Caco-2 (cell line): ENCODE measurements at regions not wholly inside any gene's neighbourhood (a gene's known extent, or its start where the extent isn't known, plus 50 kb on each side); places are given as distances from the start of the nearest gene placed in this dataset.

ENCODE experiments used
- BruUV-seq: library from RNA; stranded (reverse); fragments of 400-500 nt; replicated peaks from 2 replicates; lab custom pipeline; 2021; lab: Mats Ljungman, UMichigan
- CTCF ChIA-PET: fragments of 300-600 bp; sonication (Branson Sonifier 250); formaldehyde crosslinking; loops from one replicate; lab custom pipeline; 2022; ENCODE audit warnings: antibody characterized with exemption; lab: Charles Lee
- POLR2A ChIA-PET: fragments of 300-600 bp; sonication (Branson Sonifier 250); formaldehyde crosslinking; loops from one replicate; lab custom pipeline; 2022; ENCODE audit warnings: antibody characterized with exemption; lab: Charles Lee
- DNase-seq, 2 experiments: peaks; one replicate each; pipeline versions ENCODE4 v3.0.0 to v3.0.0-alpha.2; 2020 to 2022
- H3K27me3 ChIP-seq: replicated peaks from 2 replicates; pipeline ENCODE4 v1.6.0; 2011; ENCODE audit warnings: low read length; ENCODE audit not compliant: control insufficient read depth, insufficient read depth
- H3K36me3 ChIP-seq: 2 replicates; pipeline ENCODE4 v1.5.1; 2011; ENCODE audit warnings: low read length; ENCODE audit not compliant: control insufficient read depth, insufficient read depth
- H3K4me1 ChIP-seq: fragments of 250-450 bp; sonication (Bioruptor Pico); 2 replicates; pipeline ENCODE4 v1.5.1; 2020; ENCODE audit warnings: mild to moderate bottlenecking
- H3K4me3 ChIP-seq: 2 replicates; pipeline ENCODE4 v1.5.1; 2011; ENCODE audit warnings: low read depth, mild to moderate bottlenecking, control low read depth, low read length
- H3K9me3 ChIP-seq: fragments of 250-450 bp; sonication (Bioruptor Pico); 2 replicates; pipeline ENCODE4 v1.5.1; 2020; ENCODE audit warnings: mild to moderate bottlenecking, moderate library complexity
- H3K27ac Mint-ChIP-seq: one replicate; pipeline ENCODE4 v1.8.0; 2022; ENCODE audit warnings: mixed read lengths; ENCODE audit not compliant: unreplicated experiment
- H3K27me3 Mint-ChIP-seq: one replicate; pipeline ENCODE4 v1.8.0; 2022; ENCODE audit warnings: mixed read lengths; ENCODE audit not compliant: insufficient read depth, unreplicated experiment
- H3K36me3 Mint-ChIP-seq: one replicate; pipeline ENCODE4 v1.8.0; 2022; ENCODE audit warnings: mild to moderate bottlenecking, mixed read lengths; ENCODE audit not compliant: insufficient read depth, unreplicated experiment
- H3K4me1 Mint-ChIP-seq: one replicate; pipeline ENCODE4 v1.8.0; 2022; ENCODE audit warnings: low read depth, mixed read lengths; ENCODE audit not compliant: unreplicated experiment
- H3K4me3 Mint-ChIP-seq: one replicate; pipeline ENCODE4 v1.8.0; 2022; ENCODE audit warnings: mild to moderate bottlenecking, moderate library complexity, mixed read lengths; ENCODE audit not compliant: unreplicated experiment
- H3K9me3 Mint-ChIP-seq: one replicate; pipeline ENCODE4 v1.8.0; 2022; ENCODE audit warnings: mixed read lengths; ENCODE audit not compliant: unreplicated experiment
- intact Hi-C: fragments of 100-400 bp; cut with micrococcal nuclease; formaldehyde crosslinking; loops from one replicate; pipeline ENCODE4 v1.10.0; 2022; ENCODE audit not compliant: unreplicated experiment
- TF ChIP-seq, protein P1 (sequence below), 2 experiments: fragments of 200-600 bp in 1 of 2; IDR thresholded peaks; 1 replicate in 1 of 2; 2 replicates in 1 of 2; pipeline versions ENCODE4 v1.5.1 to v1.8.0; 2011 to 2022; ENCODE audit warnings: antibody characterized with exemption in 1 of 2, control low read depth in 1 of 2, inconsistent platforms in 1 of 2, low read depth in 1 of 2, low read length in 1 of 2, mild to moderate bottlenecking in 1 of 2, moderate library complexity in 1 of 2; ENCODE audit not compliant: insufficient read depth in 1 of 2, severe bottlenecking in 1 of 2, unreplicated experiment in 1 of 2

DNA sequence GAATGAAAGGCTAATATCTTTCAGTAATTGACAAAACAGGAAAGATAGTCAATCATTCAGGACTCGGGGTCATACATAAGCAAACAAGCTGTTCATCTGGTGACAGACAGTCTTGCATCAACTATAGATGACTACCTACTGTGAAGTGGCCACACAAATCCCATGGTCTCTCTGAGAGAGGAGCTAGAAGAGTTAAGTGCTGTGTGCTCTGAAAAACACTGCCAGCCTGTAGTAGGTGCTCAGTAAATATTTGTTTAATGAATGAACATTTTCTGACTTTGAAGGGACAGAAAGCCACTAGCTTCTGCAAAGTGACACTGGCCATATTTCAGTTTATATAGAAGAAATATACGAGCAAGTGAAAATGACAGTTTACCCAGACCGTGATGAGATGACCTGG, 184.0 kb upstream of the CHAC2 start:
- POLR2A ChIA-PET: no interaction called here
- H3K27me3 Mint-ChIP-seq: no peaks in the 10 kb centered on the region
- no peak overlapping the region for H3K4me3 Mint-ChIP-seq
- Histone ChIP-seq H3K4me1 (0 out of 2 replicates have a peak, but pooled peaks cover 4% of the 10 kb centered on the region), H3K36me3 (no peaks in the 10 kb centered on the region), H3K27me3 (no peaks in the 10 kb centered on the region), H3K4me3 (no peak overlapping the region), H3K9me3 (no peaks in the 10 kb centered on the region)
- H3K4me1 Mint-ChIP-seq: peaks cover 8% of the 10 kb centered on the region
- no peak overlapping the region for H3K27ac Mint-ChIP-seq
- no peaks in the 10 kb centered on the region for H3K36me3 Mint-ChIP-seq
- TF ChIP-seq, protein P1, sequence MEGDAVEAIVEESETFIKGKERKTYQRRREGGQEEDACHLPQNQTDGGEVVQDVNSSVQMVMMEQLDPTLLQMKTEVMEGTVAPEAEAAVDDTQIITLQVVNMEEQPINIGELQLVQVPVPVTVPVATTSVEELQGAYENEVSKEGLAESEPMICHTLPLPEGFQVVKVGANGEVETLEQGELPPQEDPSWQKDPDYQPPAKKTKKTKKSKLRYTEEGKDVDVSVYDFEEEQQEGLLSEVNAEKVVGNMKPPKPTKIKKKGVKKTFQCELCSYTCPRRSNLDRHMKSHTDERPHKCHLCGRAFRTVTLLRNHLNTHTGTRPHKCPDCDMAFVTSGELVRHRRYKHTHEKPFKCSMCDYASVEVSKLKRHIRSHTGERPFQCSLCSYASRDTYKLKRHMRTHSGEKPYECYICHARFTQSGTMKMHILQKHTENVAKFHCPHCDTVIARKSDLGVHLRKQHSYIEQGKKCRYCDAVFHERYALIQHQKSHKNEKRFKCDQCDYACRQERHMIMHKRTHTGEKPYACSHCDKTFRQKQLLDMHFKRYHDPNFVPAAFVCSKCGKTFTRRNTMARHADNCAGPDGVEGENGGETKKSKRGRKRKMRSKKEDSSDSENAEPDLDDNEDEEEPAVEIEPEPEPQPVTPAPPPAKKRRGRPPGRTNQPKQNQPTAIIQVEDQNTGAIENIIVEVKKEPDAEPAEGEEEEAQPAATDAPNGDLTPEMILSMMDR (IDR thresholded peaks at IDR 0.05; ENCODE audit: insufficient read depth in 1 of 2, low read depth in 1 of 2, low read length in 1 of 2, severe bottlenecking in 1 of 2, unreplicated experiment in 1 of 2): no peak
- no peaks in the 10 kb centered on the region for H3K9me3 Mint-ChIP-seq
- no peak for DNase-seq
- CTCF ChIA-PET: no interaction called here
- BruUV-seq: no TSS peak
- intact Hi-C loops: no loop called here

DNA sequence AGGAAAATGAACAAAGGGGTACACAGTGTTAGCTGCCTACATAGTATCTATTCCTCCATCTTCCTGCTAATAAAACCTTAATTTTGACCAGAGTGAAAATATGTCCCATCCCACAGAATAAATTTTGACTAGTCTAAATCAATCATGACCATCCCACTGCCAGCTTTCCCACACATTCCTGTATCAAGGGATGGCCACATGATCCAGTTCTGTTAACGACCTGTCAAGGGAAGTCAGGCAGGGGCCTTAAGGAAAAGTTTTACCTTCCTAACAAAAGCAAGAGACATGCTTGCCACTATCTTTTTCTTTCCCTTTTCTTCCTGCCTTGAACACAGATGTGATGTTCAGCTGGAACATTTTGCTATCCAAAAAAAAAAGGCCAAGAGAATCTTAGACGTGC, 185.0 kb upstream of the CHAC2 start:
- no peak overlapping the region for H3K4me3 ChIP-seq
- no peaks in the 10 kb centered on the region for H3K36me3 ChIP-seq
- POLR2A ChIA-PET: no interaction called here
- H3K4me3 Mint-ChIP-seq: no peak overlapping the region
- H3K4me1 Mint-ChIP-seq: peaks cover 8% of the 10 kb centered on the region
- no peak for DNase-seq
- CTCF ChIA-PET: no interaction called here
- no peaks in the 10 kb centered on the region for H3K9me3 Mint-ChIP-seq
- no peaks in the 10 kb centered on the region for H3K27me3 Mint-ChIP-seq
- H3K4me1 ChIP-seq: 0 out of 2 replicates have a peak, but pooled peaks cover 4% of the 10 kb centered on the region
- H3K36me3 Mint-ChIP-seq: no peaks in the 10 kb centered on the region
- TF ChIP-seq, protein P1 (IDR thresholded peaks at IDR 0.05; ENCODE audit: insufficient read depth in 1 of 2, low read depth in 1 of 2, low read length in 1 of 2, severe bottlenecking in 1 of 2, unreplicated experiment in 1 of 2): no peak
- H3K27me3 ChIP-seq: no peaks in the 10 kb centered on the region
- H3K9me3 ChIP-seq: no peaks in the 10 kb centered on the region
- no TSS peak for BruUV-seq
- intact Hi-C loops: no loop called here
- no peak overlapping the region for H3K27ac Mint-ChIP-seq

DNA sequence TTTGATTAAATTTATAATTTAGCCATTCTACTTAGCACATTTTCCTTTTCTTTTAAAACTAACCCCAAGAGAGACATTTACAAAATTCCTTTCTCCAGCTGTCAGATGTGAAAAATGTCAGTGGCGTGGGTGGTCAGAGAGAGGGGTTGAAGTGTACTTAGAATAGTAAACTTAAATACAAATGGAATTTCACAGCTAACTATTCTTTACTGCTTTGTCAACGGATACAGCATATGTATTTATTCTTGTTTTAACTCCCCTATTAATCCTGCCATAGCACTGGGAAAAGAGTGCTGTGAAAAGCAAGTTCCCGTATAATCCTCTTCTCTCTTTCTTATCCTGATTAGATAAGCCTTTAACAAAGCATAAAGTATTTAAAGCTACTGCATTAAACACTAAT, 191.4 kb upstream of the CHAC2 start:
- no peak overlapping the region for H3K27ac Mint-ChIP-seq
- H3K4me3 Mint-ChIP-seq: no peak overlapping the region
- no peaks in the 10 kb centered on the region for H3K27me3 ChIP-seq
- intact Hi-C loops: no loop called here
- no peaks in the 10 kb centered on the region for H3K4me1 ChIP-seq
- no peaks in the 10 kb centered on the region for H3K9me3 ChIP-seq
- no peaks in the 10 kb centered on the region for H3K36me3 Mint-ChIP-seq
- no TSS peak for BruUV-seq
- no peaks in the 10 kb centered on the region for H3K9me3 Mint-ChIP-seq
- H3K4me1 Mint-ChIP-seq: no peaks in the 10 kb centered on the region
- TF ChIP-seq, protein P1 (IDR thresholded peaks at IDR 0.05; ENCODE audit: insufficient read depth in 1 of 2, low read depth in 1 of 2, low read length in 1 of 2, severe bottlenecking in 1 of 2, unreplicated experiment in 1 of 2): no peak
- ChIA-PET CTCF (no interaction called here), POLR2A (no interaction called here)
- DNase-seq: no peak
- no peaks in the 10 kb centered on the region for H3K36me3 ChIP-seq
- no peak overlapping the region for H3K4me3 ChIP-seq
- peaks cover 4% of the 10 kb centered on the region for H3K27me3 Mint-ChIP-seq
